OCI-LY7 (cell line): ENCODE measurements at regions not wholly inside any gene's neighbourhood (a gene's known extent, or its start where the extent isn't known, plus 50 kb on each side); places are given as distances from the start of the nearest gene placed in this dataset.

ENCODE experiments used
- EZH2phosphoT487 ChIP-seq: fragments of 200-600 bp; sonication (generic); IDR thresholded peaks from 2 replicates; pipeline ENCODE4 v1.6.1; 2018; ENCODE audit warnings: low read depth, borderline replicate concordance, mild to moderate bottlenecking, mixed run types, antibody characterized with exemption, low read length, moderate library complexity, mixed read lengths
- TF ChIP-seq, protein P1 (sequence below): fragments of 200-600 bp; sonication (generic); conservative IDR thresholded peaks from 2 replicates; pipeline ENCODE4 v1.5.1; 2014; ENCODE audit warnings: mild to moderate bottlenecking, antibody characterized with exemption, low read length, moderate library complexity, mixed read lengths

DNA sequence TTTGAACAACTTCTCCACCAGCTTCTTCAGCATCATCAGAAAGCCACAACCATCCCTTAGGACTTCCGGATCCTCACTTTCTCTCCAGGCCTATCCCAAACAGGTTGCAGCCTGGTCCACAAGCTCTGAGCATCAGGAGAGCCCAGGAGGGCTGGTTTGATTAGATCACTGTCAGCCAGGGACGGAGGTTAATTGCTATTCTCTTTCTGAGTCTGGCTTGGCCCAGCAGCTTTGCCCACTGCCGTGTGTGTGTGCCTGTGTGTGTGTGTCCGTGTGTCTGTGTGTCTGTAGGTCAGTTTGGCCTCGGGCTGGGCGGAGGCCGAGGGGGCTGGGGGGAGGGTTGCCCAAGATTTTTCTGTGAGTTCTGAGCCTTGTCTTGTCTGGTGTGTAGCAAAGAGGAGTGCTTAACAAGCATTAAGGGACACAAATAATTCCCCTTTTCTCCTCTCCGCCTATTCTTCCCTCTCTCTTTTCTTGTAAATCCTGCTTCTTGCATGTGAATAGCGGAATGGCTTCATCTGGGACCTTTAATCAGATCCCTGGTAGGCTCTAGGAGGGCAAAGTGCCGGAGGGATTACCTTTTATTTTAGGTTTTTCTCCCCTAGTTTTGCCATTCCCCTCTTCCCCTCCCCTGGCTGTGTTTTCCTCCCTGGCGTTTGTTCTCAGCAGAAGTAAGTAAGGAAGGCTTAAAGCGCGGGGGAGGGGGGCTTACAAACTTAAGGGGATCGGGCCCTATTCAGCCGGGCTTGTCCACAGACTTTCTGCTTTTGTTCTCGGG, 138.2 kb upstream of the LHX5 start:
- TF ChIP-seq, protein P1, sequence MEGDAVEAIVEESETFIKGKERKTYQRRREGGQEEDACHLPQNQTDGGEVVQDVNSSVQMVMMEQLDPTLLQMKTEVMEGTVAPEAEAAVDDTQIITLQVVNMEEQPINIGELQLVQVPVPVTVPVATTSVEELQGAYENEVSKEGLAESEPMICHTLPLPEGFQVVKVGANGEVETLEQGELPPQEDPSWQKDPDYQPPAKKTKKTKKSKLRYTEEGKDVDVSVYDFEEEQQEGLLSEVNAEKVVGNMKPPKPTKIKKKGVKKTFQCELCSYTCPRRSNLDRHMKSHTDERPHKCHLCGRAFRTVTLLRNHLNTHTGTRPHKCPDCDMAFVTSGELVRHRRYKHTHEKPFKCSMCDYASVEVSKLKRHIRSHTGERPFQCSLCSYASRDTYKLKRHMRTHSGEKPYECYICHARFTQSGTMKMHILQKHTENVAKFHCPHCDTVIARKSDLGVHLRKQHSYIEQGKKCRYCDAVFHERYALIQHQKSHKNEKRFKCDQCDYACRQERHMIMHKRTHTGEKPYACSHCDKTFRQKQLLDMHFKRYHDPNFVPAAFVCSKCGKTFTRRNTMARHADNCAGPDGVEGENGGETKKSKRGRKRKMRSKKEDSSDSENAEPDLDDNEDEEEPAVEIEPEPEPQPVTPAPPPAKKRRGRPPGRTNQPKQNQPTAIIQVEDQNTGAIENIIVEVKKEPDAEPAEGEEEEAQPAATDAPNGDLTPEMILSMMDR: no peak
- no peak for TF ChIP-seq EZH2phosphoT487
